H1 (cell line): ENCODE measurements at regions not wholly inside any gene's neighbourhood (a gene's known extent, or its start where the extent isn't known, plus 50 kb on each side); places are given as distances from the start of the nearest gene placed in this dataset.

Experiments
- CTCF ChIA-PET: fragments of 300-600 bp; sonication (Branson Sonifier 250); formaldehyde crosslinking; loops from one replicate; lab custom pipeline; 2021; ENCODE audit not compliant: partially characterized antibody; lab: Charles Lee
- POLR2A ChIA-PET: fragments of 300-600 bp; sonication (Branson Sonifier 250); formaldehyde crosslinking; loops from one replicate; lab custom pipeline; 2021; ENCODE audit warnings: inconsistent platforms; ENCODE audit not compliant: partially characterized antibody; lab: Charles Lee
- DNase-seq, 2 experiments: peaks; one replicate each; pipeline versions ENCODE4 v3.0.0 to v3.0.0-alpha.2; 2010 to 2022; ENCODE audit warnings: low spot score in 2 of 2, low read depth in 1 of 2, mixed read lengths in 1 of 2
- FAIRE-seq: peaks from 2 replicates; lab custom pipeline; 2011; peaks lifted over from hg19 to GRCh38; lab: Jason Lieb, UNC
- H2AFZ ChIP-seq: 2 replicates; pipeline ENCODE4 v1.8.1; 2012; ENCODE audit warnings: low read length, inconsistent platforms
- H2AK5ac ChIP-seq: 2 replicates; pipeline ENCODE4 v1.6.1; 2013; ENCODE audit warnings: low read depth, low read length
- H2BK120ac ChIP-seq: replicated peaks from 2 replicates; pipeline ENCODE3; 2013; ENCODE audit warnings: low read depth, low read length, inconsistent platforms
- H2BK12ac ChIP-seq: 2 replicates; pipeline ENCODE4 v1.6.1; 2013; ENCODE audit warnings: low read depth, low read length
- H2BK15ac ChIP-seq: 2 replicates; pipeline ENCODE4 v1.6.1; 2013; ENCODE audit warnings: low read length
- H2BK20ac ChIP-seq: 2 replicates; pipeline ENCODE4 v1.6.1; 2013; ENCODE audit warnings: low read length
- H2BK5ac ChIP-seq: 2 replicates; pipeline ENCODE4 v1.6.1; 2013; ENCODE audit warnings: low read depth, low read length
- H3K14ac ChIP-seq: 2 replicates; pipeline ENCODE4 v1.6.1; 2013; ENCODE audit warnings: inconsistent platforms; ENCODE audit not compliant: insufficient read length
- H3K18ac ChIP-seq: 2 replicates; pipeline ENCODE4 v1.6.1; 2013; ENCODE audit warnings: low read length; ENCODE audit errors: extremely low read depth
- H3K23ac ChIP-seq: 2 replicates; pipeline ENCODE4 v1.6.1; 2013; ENCODE audit warnings: inconsistent platforms; ENCODE audit not compliant: insufficient read length
- H3K23me2 ChIP-seq: 2 replicates; pipeline ENCODE4 v1.6.1; 2013; ENCODE audit warnings: low read depth, low read length
- H3K27ac ChIP-seq: 2 replicates; pipeline ENCODE4 v1.6.1; 2011; ENCODE audit warnings: low read depth, low read length, inconsistent platforms
- H3K27me3 ChIP-seq, 4 experiments: replicated peaks in 1 of 4; 1 replicate in 1 of 4; 2 replicates in 3 of 4; pipeline versions ENCODE4 v1.6.1 to v1.8.1; 2011 to 2013; ENCODE audit warnings: low read length in 3 of 4, mild to moderate bottlenecking in 3 of 4, inconsistent platforms in 2 of 4, mixed read lengths in 2 of 4, moderate library complexity in 1 of 4; ENCODE audit not compliant: control insufficient read depth in 3 of 4, insufficient read depth in 3 of 4; ENCODE audit errors: extremely low read depth in 1 of 4
- H3K36me3 ChIP-seq, 4 experiments: 2 replicates each; pipeline versions ENCODE4 v1.6.1 to v1.8.1; 2011 to 2013; ENCODE audit warnings: mild to moderate bottlenecking in 4 of 4, low read length in 3 of 4, moderate library complexity in 2 of 4, control low read depth in 1 of 4, inconsistent platforms in 1 of 4; ENCODE audit not compliant: insufficient read depth in 4 of 4, control insufficient read depth in 2 of 4
- H3K4ac ChIP-seq: replicated peaks from 2 replicates; pipeline ENCODE3; 2013; ENCODE audit warnings: low read length, low read depth, mixed read lengths, inconsistent platforms; ENCODE audit not compliant: insufficient read length
- H3K4me1 ChIP-seq, 4 experiments: replicated peaks in 1 of 4; 1 replicate in 1 of 4; 2 replicates in 3 of 4; pipeline versions ENCODE4 v1.6.1 to v1.8.1; 2011 to 2013; ENCODE audit warnings: low read length in 3 of 4, inconsistent platforms in 2 of 4, mixed read lengths in 1 of 4; ENCODE audit not compliant: insufficient read depth in 4 of 4, control insufficient read depth in 3 of 4
- H3K4me2 ChIP-seq, 2 experiments: 2 replicates each; pipeline versions ENCODE4 v1.6.1 to v1.8.1; 2011 to 2013; ENCODE audit warnings: low read depth in 2 of 2, low read length in 2 of 2, control low read depth in 1 of 2, inconsistent platforms in 1 of 2, mild to moderate bottlenecking in 1 of 2; ENCODE audit not compliant: insufficient read depth in 1 of 2
- H3K4me3 ChIP-seq, 4 experiments: fragments of 200-600, 300-600 bp in 1 of 4; sonication (generic), shearing (Covaris generic), sonication (Bioruptor Twin) in 1 of 4; 2 replicates each; pipeline versions ENCODE4 v1.5.1 to v1.8.1; 2011 to 2016; ENCODE audit warnings: low read length in 4 of 4, low read depth in 3 of 4, control low read depth in 2 of 4, inconsistent platforms in 2 of 4, mild to moderate bottlenecking in 2 of 4, mixed read lengths in 1 of 4, moderate library complexity in 1 of 4; ENCODE audit not compliant: insufficient read depth in 2 of 4; ENCODE audit errors: extremely low read depth in 1 of 4
- H3K56ac ChIP-seq: replicated peaks from 2 replicates; pipeline ENCODE3; 2013; ENCODE audit warnings: low read depth, mild to moderate bottlenecking, mixed read lengths, low read length, inconsistent platforms; ENCODE audit not compliant: insufficient read length
- H3K79me1 ChIP-seq: 2 replicates; pipeline ENCODE4 v1.6.1; 2013; ENCODE audit warnings: low read depth, low read length, control low read depth
- H3K79me2 ChIP-seq, 2 experiments: 2 replicates each; pipeline versions ENCODE4 v1.6.1 to v1.8.1; 2012 to 2013; ENCODE audit warnings: low read length in 2 of 2, mild to moderate bottlenecking in 2 of 2, inconsistent platforms in 1 of 2; ENCODE audit not compliant: insufficient read depth in 2 of 2, control insufficient read depth in 1 of 2
- H3K9ac ChIP-seq, 4 experiments: replicated peaks in 1 of 4; 1 replicate in 1 of 4; 2 replicates in 3 of 4; pipeline versions ENCODE4 v1.6.1 to v1.8.1; 2011 to 2013; ENCODE audit warnings: low read depth in 3 of 4, low read length in 3 of 4, control low read depth in 2 of 4, mild to moderate bottlenecking in 2 of 4, moderate library complexity in 2 of 4, inconsistent platforms in 1 of 4; ENCODE audit errors: extremely low read depth in 1 of 4
- H3K9me3 ChIP-seq, 2 experiments: 2 replicates each; pipeline versions ENCODE4 v1.6.1 to v1.8.1; 2012 to 2013; ENCODE audit warnings: mild to moderate bottlenecking in 2 of 2, moderate library complexity in 2 of 2, control low read depth in 1 of 2, inconsistent platforms in 1 of 2, low read depth in 1 of 2, low read length in 1 of 2, mixed read lengths in 1 of 2; ENCODE audit not compliant: insufficient read depth in 2 of 2
- H4K20me1 ChIP-seq, 2 experiments: replicated peaks in 1 of 2; 2 replicates each; pipeline versions ENCODE3 to v1.8.1; 2011 to 2013; ENCODE audit warnings: inconsistent platforms in 2 of 2, low read length in 2 of 2, mild to moderate bottlenecking in 1 of 2; ENCODE audit not compliant: insufficient read depth in 2 of 2, control insufficient read depth in 1 of 2
- H4K5ac ChIP-seq: 2 replicates; pipeline ENCODE4 v1.6.1; 2013; ENCODE audit warnings: low read length, low read depth, mixed read lengths, inconsistent platforms; ENCODE audit not compliant: insufficient read length
- H4K8ac ChIP-seq: 2 replicates; pipeline ENCODE4 v1.8.0; 2013; ENCODE audit warnings: mild to moderate bottlenecking, moderate library complexity, low read length, inconsistent platforms; ENCODE audit not compliant: insufficient read depth; ENCODE audit errors: extremely low read depth
- H4K91ac ChIP-seq: replicated peaks from 2 replicates; pipeline ENCODE3; 2013; ENCODE audit warnings: low read length, mixed read lengths, inconsistent platforms; ENCODE audit not compliant: insufficient read length
- CREB1 ChIP-seq: IDR thresholded peaks from 2 replicates; pipeline ENCODE4 v1.6.1; 2012; ENCODE audit warnings: inconsistent platforms
- CTCF ChIP-seq, 3 experiments: IDR thresholded peaks; 1 replicate in 2 of 3; 2 replicates in 1 of 3; pipeline versions ENCODE4 v1.5.1 to v1.6.1; 2011; ENCODE audit warnings: low read length in 3 of 3, mild to moderate bottlenecking in 3 of 3, inconsistent platforms in 2 of 3, low read depth in 1 of 3, moderate library complexity in 1 of 3; ENCODE audit not compliant: insufficient read depth in 1 of 3; ENCODE audit errors: control extremely low read depth in 1 of 3
- GTF2F1 ChIP-seq: IDR thresholded peaks from 2 replicates; pipeline ENCODE4 v1.6.1; 2012; ENCODE audit warnings: low read depth, low read length, improper control_type of control experiment, borderline replicate concordance
- PHF8 ChIP-seq: fragments of 200-600 bp; sonication (generic); conservative IDR thresholded peaks from 2 replicates; pipeline ENCODE4 v1.7.1; 2012; ENCODE audit warnings: low read depth, mild to moderate bottlenecking, inconsistent platforms, low read length, moderate library complexity
- RNF2 ChIP-seq: fragments of 200-900, 300-1000 bp; sonication (generic); IDR thresholded peaks from 2 replicates; pipeline ENCODE4 v1.7.1; 2016; ENCODE audit warnings: borderline replicate concordance, low read depth, mild to moderate bottlenecking, antibody characterized with exemption, low read length; ENCODE audit not compliant: poor library complexity, severe bottlenecking; ENCODE audit errors: missing control alignments
- SIX5 ChIP-seq: IDR thresholded peaks from 2 replicates; pipeline ENCODE4 v1.6.1; 2011; ENCODE audit warnings: mild to moderate bottlenecking, low read depth, low read length
- SP4 ChIP-seq: IDR thresholded peaks from 2 replicates; pipeline ENCODE4 v1.6.1; 2012; ENCODE audit warnings: low read length, inconsistent platforms
- WGBS, 2 experiments: shearing (Covaris generic) in 1 of 2; methylation state at CpG; one replicate each; pipeline versions ENCODE4 v1.1.6 to v1.1.7; 2013 to 2015; ENCODE audit warnings: low lambda C conversion rate in 2 of 2, mixed read lengths in 2 of 2, inconsistent platforms in 1 of 2, low coverage in 1 of 2, missing lambda C conversion rate in 1 of 2; ENCODE audit not compliant: insufficient replicate concordance in 2 of 2, insufficient coverage in 1 of 2, insufficient read length in 1 of 2; ENCODE audit errors: extremely low coverage in 1 of 2, missing lambda C conversion rate in 1 of 2; 5-methylcytosine and 5-hydroxymethylcytosine counted together

GRCh38 chr14:55851961-55852360, 266.2 kb upstream of the PELI2 start:
- H4K5ac ChIP-seq, result no peak overlapping the region
- no peaks in the 10 kb centered on the region for H3K9me3 ChIP-seq
- CTCF ChIA-PET, result interaction anchor here (0.5 kb wide), 1 partner anchor 324 kb away, joined by 3 read pairs; no protein-coding TSS in a partner anchor
- no peaks in the 10 kb centered on the region; a peak in 1 of 8 replicates for H3K36me3 ChIP-seq
- no peak overlapping the region for H2AK5ac ChIP-seq
- no peaks in the 10 kb centered on the region; the same call in 1 of the 2 replicates for H3K23me2 ChIP-seq
- H4K91ac ChIP-seq, result no peak overlapping the region
- no peak overlapping the region for H3K4me3 ChIP-seq
- no peak overlapping the region for H2BK20ac ChIP-seq
- no peak overlapping the region for H3K4ac ChIP-seq
- no peak overlapping the region for H3K14ac ChIP-seq
- POLR2A ChIA-PET, result no interaction called here
- no peak for FAIRE-seq
- H2BK12ac ChIP-seq, result no peak overlapping the region
- H3K23ac ChIP-seq, result no peak overlapping the region
- H2BK15ac ChIP-seq, result no peak overlapping the region
- H2AFZ ChIP-seq, result no peak overlapping the region
- H4K8ac ChIP-seq, result no peak overlapping the region
- no peak overlapping the region for H3K56ac ChIP-seq
- WGBS, 2 experiments, result 91% methylated on average over 2 of the region's 2 CpGs; no CpG with 5 or more reads in 1 of the 2 experiments
- H3K9ac ChIP-seq, result no peak overlapping the region
- no peak for DNase-seq
- H3K79me1 ChIP-seq, result no peaks in the 10 kb centered on the region
- no peaks in the 10 kb centered on the region for H4K20me1 ChIP-seq
- no peak for TF ChIP-seq CTCF (IDR thresholded peaks at IDR 0.05; ENCODE audit: control extremely low read depth in 1 of 3, insufficient read depth in 1 of 3, low read depth in 1 of 3, low read length in 3 of 3)
- no peak for TF ChIP-seq SP4
- TF ChIP-seq GTF2F1, result no peak
- no peak for TF ChIP-seq RNF2
- TF ChIP-seq CREB1, result no peak
- no peak for TF ChIP-seq SIX5
- TF ChIP-seq PHF8, result no peak
- no peaks in the 10 kb centered on the region for H3K27me3 ChIP-seq
- no peak overlapping the region for H2BK5ac ChIP-seq
- no peaks in the 10 kb centered on the region for H3K4me1 ChIP-seq
- H3K4me2 ChIP-seq, result no peak overlapping the region
- no peak overlapping the region for H2BK120ac ChIP-seq
- H3K27ac ChIP-seq, result no peak overlapping the region
- no peaks in the 10 kb centered on the region for H3K79me2 ChIP-seq
- no peak overlapping the region for H3K18ac ChIP-seq
